Keratinocyte (primary cell): ENCODE measurements at regions not wholly inside any gene's neighbourhood (a gene's known extent, or its start where the extent isn't known, plus 50 kb on each side); places are given as distances from the start of the nearest gene placed in this dataset.

Experiments
- DNase-seq: peaks from one replicate; pipeline ENCODE4 v3.0.0-alpha.2; 2011; ENCODE audit warnings: low read depth, missing footprints, low spot score
- FAIRE-seq: peaks from 2 replicates; lab custom pipeline; 2011; peaks lifted over from hg19 to GRCh38; lab: Jason Lieb, UNC
- H2AFZ ChIP-seq: 2 replicates; pipeline ENCODE4 v1.6.0; 2012; ENCODE audit warnings: low read length, control low read depth, inconsistent platforms; ENCODE audit not compliant: control insufficient read depth
- H3K27ac ChIP-seq: 2 replicates; pipeline ENCODE4 v1.5.1; 2011; ENCODE audit warnings: low read length; ENCODE audit not compliant: control insufficient read depth, insufficient read depth
- H3K27me3 ChIP-seq: 3 replicates; pipeline ENCODE4 v1.6.0; 2011; ENCODE audit warnings: low read length; ENCODE audit not compliant: control insufficient read depth, insufficient read depth; ENCODE audit errors: extremely low read depth
- H3K36me3 ChIP-seq, 2 experiments: 2 replicates in 1 of 2; 3 replicates in 1 of 2; pipeline ENCODE4 v1.5.1; 2011; ENCODE audit warnings: low read length in 2 of 2, mild to moderate bottlenecking in 1 of 2; ENCODE audit not compliant: control insufficient read depth in 2 of 2, insufficient read depth in 2 of 2; ENCODE audit errors: extremely low read depth in 1 of 2
- H3K4me1 ChIP-seq: 3 replicates; pipeline ENCODE4 v1.5.1; 2011; ENCODE audit warnings: low read length; ENCODE audit not compliant: control insufficient read depth, insufficient read depth; ENCODE audit errors: extremely low read depth
- H3K4me2 ChIP-seq: 3 replicates; pipeline ENCODE4 v1.6.0; 2011; ENCODE audit warnings: low read depth, low read length; ENCODE audit not compliant: control insufficient read depth, insufficient read depth; ENCODE audit errors: extremely low read depth
- H3K4me3 ChIP-seq, 3 experiments: fragments of 200-600 bp in 1 of 3; sonication (generic) in 1 of 3; 2 replicates in 2 of 3; 3 replicates in 1 of 3; pipeline ENCODE4 v1.5.1; 2011 to 2016; ENCODE audit warnings: low read length in 3 of 3, mild to moderate bottlenecking in 3 of 3, control low read depth in 2 of 3, inconsistent platforms in 1 of 3, low read depth in 1 of 3, mixed read lengths in 1 of 3, mixed run types in 1 of 3, moderate library complexity in 1 of 3; ENCODE audit not compliant: control insufficient read depth in 2 of 3, insufficient read depth in 2 of 3; ENCODE audit errors: extremely low read depth in 1 of 3
- H3K79me2 ChIP-seq: 2 replicates; pipeline ENCODE4 v1.6.0; 2012; ENCODE audit warnings: low read length; ENCODE audit not compliant: control insufficient read depth, insufficient read depth
- H3K9ac ChIP-seq: 3 replicates; pipeline ENCODE4 v1.6.0; 2011; ENCODE audit warnings: low read length; ENCODE audit not compliant: control insufficient read depth, insufficient read depth; ENCODE audit errors: extremely low read depth
- H3K9me1 ChIP-seq: 3 replicates; pipeline ENCODE4 v1.6.0; 2011; ENCODE audit warnings: low read length; ENCODE audit not compliant: control insufficient read depth, insufficient read depth; ENCODE audit errors: extremely low read depth
- H3K9me3 ChIP-seq: 2 replicates; pipeline ENCODE4 v1.5.1; 2012; ENCODE audit warnings: low read depth, low read length; ENCODE audit not compliant: control insufficient read depth
- H4K20me1 ChIP-seq: 3 replicates; pipeline ENCODE4 v1.6.0; 2011; ENCODE audit warnings: low read length; ENCODE audit not compliant: control insufficient read depth, insufficient read depth; ENCODE audit errors: extremely low read depth
- CTCF ChIP-seq, 3 experiments: IDR thresholded peaks in 1 of 3; conservative IDR thresholded peaks in 1 of 3; optimal IDR thresholded peaks in 1 of 3; 2 replicates in 2 of 3; 3 replicates in 1 of 3; pipeline versions ENCODE3 to v1.5.1; 2011; ENCODE audit warnings: low read length in 3 of 3, mild to moderate bottlenecking in 3 of 3, moderate library complexity in 2 of 3, control low read depth in 1 of 3, inconsistent platforms in 1 of 3; ENCODE audit not compliant: insufficient read depth in 2 of 3; ENCODE audit errors: extremely low read depth in 1 of 3
- EZH2 ChIP-seq: IDR thresholded peaks from one replicate; pipeline ENCODE4 v1.6.1; 2012; ENCODE audit warnings: inconsistent platforms, mild to moderate bottlenecking, low read length, moderate library complexity
- dilution Hi-C: fragments of 300-500 bp; cut with MboI; formaldehyde crosslinking; loops from one replicate; pipeline ENCODE4 v1.7.0; 2020; ENCODE audit warnings: low sequenced_read_pairs; ENCODE audit not compliant: extremely low pct_ligation_motif_present

- no peaks in the 10 kb centered on the region for H3K4me1 ChIP-seq
- no peak overlapping the region for H3K9ac ChIP-seq
- no peak for TF ChIP-seq EZH2
- FAIRE-seq (no peak), DNase-seq (no peak)
- H3K9me1 ChIP-seq, result no peaks in the 10 kb centered on the region
- no peaks in the 10 kb centered on the region for H3K36me3 ChIP-seq
- no peak overlapping the region for H2AFZ ChIP-seq
- H4K20me1 ChIP-seq, result no peaks in the 10 kb centered on the region
- no peaks in the 10 kb centered on the region for H3K79me2 ChIP-seq
- no peak overlapping the region for H3K4me3 ChIP-seq
- dilution Hi-C loops, result no loop called here
- H3K4me2 ChIP-seq, result no peak overlapping the region
- no peaks in the 10 kb centered on the region for H3K27me3 ChIP-seq
- H3K27ac ChIP-seq, result no peak overlapping the region
- no peaks in the 10 kb centered on the region for H3K9me3 ChIP-seq
These were observed 219.8 kb upstream of the UFL1 start for GRCh38 chr6:96301781-96302180.

- Histone ChIP-seq H3K27ac (no peak overlapping the region), H3K36me3 (no peaks in the 10 kb centered on the region), H3K9me1 (no peaks in the 10 kb centered on the region), H3K27me3 (no peaks in the 10 kb centered on the region), H3K9me3 (no peaks in the 10 kb centered on the region), H3K79me2 (no peaks in the 10 kb centered on the region), H3K9ac (no peak overlapping the region), H4K20me1 (no peaks in the 10 kb centered on the region), H3K4me3 (no peak overlapping the region), H3K4me2 (no peak overlapping the region), H2AFZ (no peak overlapping the region), H3K4me1 (no peaks in the 10 kb centered on the region)
- dilution Hi-C loops, result no loop called here
- TF ChIP-seq CTCF (optimal IDR thresholded peaks at IDR 0.05 in 1 of 3, IDR thresholded peaks at IDR 0.05 in 1 of 3, conservative IDR thresholded peaks at IDR 0.05 in 1 of 3; ENCODE audit: extremely low read depth in 1 of 3, insufficient read depth in 2 of 3, low read length in 3 of 3), result no peak
- no peak for TF ChIP-seq EZH2
- DNase-seq (no peak), FAIRE-seq (no peak)
These were observed 218.6 kb upstream of the UFL1 start for GRCh38 chr6:96302991-96303390.

GRCh38 chr6:96304997-96305396 lies 216.6 kb upstream of the UFL1 start:
- Histone ChIP-seq H3K4me2 (no peak overlapping the region), H3K9me1 (no peaks in the 10 kb centered on the region), H3K27ac (no peak overlapping the region), H4K20me1 (no peaks in the 10 kb centered on the region), H3K27me3 (no peaks in the 10 kb centered on the region), H3K36me3 (no peaks in the 10 kb centered on the region), H3K4me3 (no peak overlapping the region), H3K9me3 (no peaks in the 10 kb centered on the region), H3K79me2 (no peaks in the 10 kb centered on the region), H3K4me1 (no peaks in the 10 kb centered on the region), H3K9ac (no peak overlapping the region), H2AFZ (no peak overlapping the region)
- DNase-seq (no peak), FAIRE-seq (no peak)
- no peak for TF ChIP-seq EZH2
- TF ChIP-seq CTCF (optimal IDR thresholded peaks at IDR 0.05 in 1 of 3, IDR thresholded peaks at IDR 0.05 in 1 of 3, conservative IDR thresholded peaks at IDR 0.05 in 1 of 3; ENCODE audit: extremely low read depth in 1 of 3, insufficient read depth in 2 of 3, low read length in 3 of 3), result no peak
- dilution Hi-C loops, result no loop called here
